ENCODE measurements at regions not wholly inside any gene's neighbourhood (a gene's known extent, or its start where the extent isn't known, plus 50 kb on each side); places are given as distances from the start of the nearest gene placed in this dataset.

GRCh38 chr4:173912384-173912783 lies 371.1 kb downstream of the FBXO8 start:
- TF ChIP-seq POLR2A (IDR thresholded peaks at IDR 0.05; ENCODE audit: borderline replicate concordance, extremely low read depth, insufficient read depth, insufficient read length) (no peak), ZBTB33 (IDR thresholded peaks at IDR 0.05; ENCODE audit: extremely low read depth, insufficient replicate concordance, low read length) (no peak), CTCF (IDR thresholded peaks at IDR 0.05 in 2 of 3, conservative IDR thresholded peaks at IDR 0.05 in 1 of 3; ENCODE audit: borderline replicate concordance in 1 of 3, insufficient read depth in 1 of 3, low read depth in 2 of 3, low read length in 2 of 3) (no peak), YY1 (IDR thresholded peaks at IDR 0.05; ENCODE audit: extremely low read depth, insufficient replicate concordance, low read depth, low read length) (no peak), EZH2phosphoT487 (IDR thresholded peaks at IDR 0.05; ENCODE audit: borderline replicate concordance) (no peak), CEBPB (IDR thresholded peaks at IDR 0.05; ENCODE audit: low read depth) (no peak), CBX3 (IDR thresholded peaks at IDR 0.05; ENCODE audit: low read depth) (no peak), EZH2 (IDR thresholded peaks at IDR 0.05) (no peak), ATF3 (IDR thresholded peaks at IDR 0.05) (no peak), POLR2AphosphoS5 (IDR thresholded peaks at IDR 0.05; ENCODE audit: low read depth, low read length) (no peak), SRF (IDR thresholded peaks at IDR 0.05; ENCODE audit: low read depth) (no peak), TCF7L2 (IDR thresholded peaks at IDR 0.05; ENCODE audit: borderline replicate concordance, extremely low read depth, insufficient read depth, insufficient read length) (no peak), ZFX (IDR thresholded peaks at IDR 0.05) (no peak)
